CD4-positive, alpha-beta T cell treated with Interleukin-12 subunit alpha and Interleukin-12 subunit beta, for 1 hour (primary cell): ENCODE measurements at regions not wholly inside any gene's neighbourhood (a gene's known extent, or its start where the extent isn't known, plus 50 kb on each side); places are given as distances from the start of the nearest gene placed in this dataset.
"Not testable (repeated sequence)": the region's sequence is repeated elsewhere in the genome, so short reads cannot be mapped to it uniquely, and the experiment has no call there.

ENCODE experiments used
- DNase-seq: peaks from one replicate; pipeline ENCODE4 v3.0.0-alpha.2; 2020

- no peak for DNase-seq
Measured at GRCh38 chr7:102721-103120, 89.7 kb upstream of the FAM20C start.

- DNase-seq = not testable (repeated sequence)
Measured at GRCh38 chr7:103981-104380, 88.4 kb upstream of the FAM20C start.

- no peak for DNase-seq
Measured at GRCh38 chr7:105002-105401, 87.4 kb upstream of the FAM20C start.

GRCh38 chr7:106356-106755 lies 86.0 kb upstream of the FAM20C start:
- DNase-seq = no peak

GRCh38 chr7:107233-107632 lies 85.1 kb upstream of the FAM20C start:
- DNase-seq = no peak

- no peak for DNase-seq
Measured at GRCh38 chr7:107907-108306, 84.5 kb upstream of the FAM20C start.

- no peak for DNase-seq
Measured at GRCh38 chr7:109094-109493, 83.3 kb upstream of the FAM20C start.

- no peak for DNase-seq
Measured at GRCh38 chr7:109898-110556, 82.3 kb upstream of the FAM20C start.

GRCh38 chr7:110557-111232 lies 81.7 kb upstream of the FAM20C start:
- no peak for DNase-seq

GRCh38 chr7:111591-111990 lies 80.8 kb upstream of the FAM20C start:
- no peak for DNase-seq

GRCh38 chr7:112881-113280 lies 79.5 kb upstream of the FAM20C start:
- DNase-seq = no peak

- DNase-seq = no peak
Measured at GRCh38 chr7:115274-115911, 77.0 kb upstream of the FAM20C start.

GRCh38 chr7:116188-116981 lies 76.0 kb upstream of the FAM20C start:
- DNase-seq = no peak

GRCh38 chr7:117836-118614 lies 74.3 kb upstream of the FAM20C start:
- no peak for DNase-seq

GRCh38 chr7:118615-119391 lies 73.6 kb upstream of the FAM20C start:
- no peak for DNase-seq

GRCh38 chr7:119392-120163 lies 72.8 kb upstream of the FAM20C start:
- DNase-seq = no peak

- no peak for DNase-seq
Measured at GRCh38 chr7:120164-120991, 72.0 kb upstream of the FAM20C start.

- no peak for DNase-seq
Measured at GRCh38 chr7:121002-121785, 71.2 kb upstream of the FAM20C start.

- no peak for DNase-seq
Measured at GRCh38 chr7:123237-123636, 69.1 kb upstream of the FAM20C start.
